GM23338 (cell line): ENCODE measurements at regions not wholly inside any gene's neighbourhood (a gene's known extent, or its start where the extent isn't known, plus 50 kb on each side); places are given as distances from the start of the nearest gene placed in this dataset.

ENCODE experiments used
- CREB1 ChIP-seq: fragments of 250-450 bp; sonication (Bioruptor Pico); IDR thresholded peaks from 2 replicates; pipeline ENCODE4 v1.5.0; 2020; ENCODE audit warnings: low read depth, mild to moderate bottlenecking, moderate library complexity
- CTCF ChIP-seq, 2 experiments: fragments of 200-600 bp in 1 of 2; sonication (generic) in 1 of 2; conservative IDR thresholded peaks; 2 replicates each; pipeline versions ENCODE4 v1.5.1 to v1.6.1; 2016 to 2017; ENCODE audit warnings: antibody characterized with exemption in 2 of 2, low read depth in 2 of 2, mild to moderate bottlenecking in 2 of 2, moderate library complexity in 1 of 2
- ETS1 ChIP-seq: IDR thresholded peaks from 2 replicates; pipeline ENCODE4 v1.6.1; 2016; ENCODE audit warnings: antibody characterized with exemption
- EZH2 ChIP-seq: fragments of 200-600 bp; sonication (generic); IDR thresholded peaks from one replicate; pipeline ENCODE4 v1.8.0; 2017; ENCODE audit warnings: antibody characterized with exemption, mild to moderate bottlenecking, low read depth; ENCODE audit not compliant: unreplicated experiment
- EZH2phosphoT487 ChIP-seq: fragments of 200-600 bp; sonication (generic); IDR thresholded peaks from one replicate; pipeline ENCODE4 v1.8.1; 2018; ENCODE audit warnings: antibody characterized with exemption; ENCODE audit not compliant: unreplicated experiment
- JUNB ChIP-seq: IDR thresholded peaks from one replicate; pipeline ENCODE4 v1.6.1; 2016; ENCODE audit warnings: antibody characterized with exemption; ENCODE audit not compliant: unreplicated experiment
- NANOG ChIP-seq: IDR thresholded peaks from 2 replicates; pipeline ENCODE4 v1.6.1; 2016; ENCODE audit warnings: antibody characterized with exemption, borderline replicate concordance
- POLR2AphosphoS5 ChIP-seq: IDR thresholded peaks from 2 replicates; pipeline ENCODE4 v1.6.1; 2016; ENCODE audit warnings: antibody characterized with exemption, low read depth
- REST ChIP-seq: IDR thresholded peaks from one replicate; pipeline ENCODE4 v1.6.1; 2018; ENCODE audit warnings: antibody characterized with exemption; ENCODE audit not compliant: unreplicated experiment
- STAT1 ChIP-seq: IDR thresholded peaks from one replicate; pipeline ENCODE4 v1.6.1; 2016; ENCODE audit warnings: antibody characterized with exemption; ENCODE audit not compliant: unreplicated experiment
- ZNF114 ChIP-seq: fragments of 250-450 bp; sonication (Bioruptor Pico); IDR thresholded peaks from 2 replicates; pipeline ENCODE4 v1.5.0; 2020; ENCODE audit warnings: mild to moderate bottlenecking, moderate library complexity
- ZNF331 ChIP-seq: fragments of 250-450 bp; sonication (Bioruptor Pico); IDR thresholded peaks from 2 replicates; pipeline ENCODE4 v1.5.0; 2020; ENCODE audit warnings: low read depth, mild to moderate bottlenecking, moderate library complexity
- ZNF462 ChIP-seq: fragments of 250-450 bp; sonication (Bioruptor Pico); IDR thresholded peaks from 2 replicates; pipeline ENCODE4 v1.5.0; 2020; ENCODE audit warnings: mild to moderate bottlenecking, moderate library complexity

- TF ChIP-seq POLR2AphosphoS5 (no peak), CTCF (conservative IDR thresholded peaks at IDR 0.05; ENCODE audit: low read depth in 2 of 2) (no peak), EZH2phosphoT487 (no peak), ETS1 (no peak), REST (no peak), EZH2 (no peak), STAT1 (no peak), NANOG (no peak), CREB1 (CRISPR knock-in tag) (no peak), ZNF462 (CRISPR knock-in tag) (no peak), JUNB (no peak), ZNF331 (CRISPR knock-in tag) (no peak), ZNF114 (CRISPR knock-in tag) (no peak)
These were observed 200.5 kb downstream of the MC4R start for GRCh38 chr18:60172030-60172429.
